ENCODE measurements at regions not wholly inside any gene's neighbourhood (a gene's known extent, or its start where the extent isn't known, plus 50 kb on each side); places are given as distances from the start of the nearest gene placed in this dataset.

DNA sequence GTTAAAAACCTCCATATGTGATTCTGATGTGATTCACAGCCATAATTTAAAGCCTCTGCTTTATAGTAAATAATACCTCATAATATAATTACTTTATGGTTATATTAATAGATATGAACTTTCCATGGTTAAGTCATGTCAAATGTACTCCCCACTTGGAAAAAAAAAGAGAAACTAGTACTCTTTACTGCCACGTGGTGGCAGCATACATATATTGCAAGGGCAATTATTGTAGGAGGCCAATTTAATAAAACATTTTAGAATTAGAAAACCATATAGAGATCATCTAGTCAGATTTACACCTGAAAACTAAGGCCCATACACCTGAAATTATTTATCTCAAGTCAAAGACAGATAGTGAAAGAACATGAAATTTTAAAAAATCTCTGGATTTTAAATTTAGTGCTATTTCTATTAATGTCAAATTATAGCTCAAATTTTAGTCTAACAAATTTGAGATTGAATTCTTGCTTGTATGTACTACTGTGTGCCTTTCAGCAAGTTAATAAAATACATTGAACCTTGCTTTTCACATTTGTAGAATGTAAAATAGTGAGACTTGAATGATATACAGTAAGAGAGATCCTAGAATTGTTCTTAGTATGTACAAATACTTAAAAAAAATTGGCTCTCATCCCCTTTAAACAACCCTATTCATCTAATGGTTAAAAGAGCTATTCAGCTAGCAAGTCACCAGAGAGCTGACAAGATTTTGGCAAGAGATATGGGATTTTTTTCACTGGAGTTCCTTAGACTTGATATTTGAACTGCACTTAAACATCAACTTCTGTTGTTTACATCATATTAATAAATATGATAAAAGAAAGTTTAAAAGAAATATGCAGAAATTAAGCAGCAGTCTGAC lies 603.8 kb downstream of the TLE4 start:
- TF ChIP-seq RAD21 (IDR thresholded peaks at IDR 0.05 in 1 of 2, conservative IDR thresholded peaks at IDR 0.05 in 1 of 2; ENCODE audit: low read depth in 2 of 2, low read length in 2 of 2) (peak; percentile 63 to 66), RXRA (IDR thresholded peaks at IDR 0.05; ENCODE audit: insufficient read depth, low read depth, low read length) (no peak), YY1 (IDR thresholded peaks at IDR 0.05; ENCODE audit: low read depth, low read length) (no peak), GABPA (IDR thresholded peaks at IDR 0.05; ENCODE audit: borderline replicate concordance, insufficient read depth, low read length) (no peak), EGR1 (IDR thresholded peaks at IDR 0.05; ENCODE audit: borderline replicate concordance, low read depth, low read length) (no peak)
- TF ChIP-seq, protein P1, sequence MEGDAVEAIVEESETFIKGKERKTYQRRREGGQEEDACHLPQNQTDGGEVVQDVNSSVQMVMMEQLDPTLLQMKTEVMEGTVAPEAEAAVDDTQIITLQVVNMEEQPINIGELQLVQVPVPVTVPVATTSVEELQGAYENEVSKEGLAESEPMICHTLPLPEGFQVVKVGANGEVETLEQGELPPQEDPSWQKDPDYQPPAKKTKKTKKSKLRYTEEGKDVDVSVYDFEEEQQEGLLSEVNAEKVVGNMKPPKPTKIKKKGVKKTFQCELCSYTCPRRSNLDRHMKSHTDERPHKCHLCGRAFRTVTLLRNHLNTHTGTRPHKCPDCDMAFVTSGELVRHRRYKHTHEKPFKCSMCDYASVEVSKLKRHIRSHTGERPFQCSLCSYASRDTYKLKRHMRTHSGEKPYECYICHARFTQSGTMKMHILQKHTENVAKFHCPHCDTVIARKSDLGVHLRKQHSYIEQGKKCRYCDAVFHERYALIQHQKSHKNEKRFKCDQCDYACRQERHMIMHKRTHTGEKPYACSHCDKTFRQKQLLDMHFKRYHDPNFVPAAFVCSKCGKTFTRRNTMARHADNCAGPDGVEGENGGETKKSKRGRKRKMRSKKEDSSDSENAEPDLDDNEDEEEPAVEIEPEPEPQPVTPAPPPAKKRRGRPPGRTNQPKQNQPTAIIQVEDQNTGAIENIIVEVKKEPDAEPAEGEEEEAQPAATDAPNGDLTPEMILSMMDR (IDR thresholded peaks at IDR 0.05; ENCODE audit: control extremely low read depth in 1 of 3, insufficient read depth in 1 of 3, low read depth in 1 of 3, low read length in 3 of 3), result peak in 2 of 3 experiments; percentile 28 to 34; a peak in 2 of 4 replicates
- no peak overlapping the region for H2BK15ac ChIP-seq (ENCODE audit: low read length)
- no peak overlapping the region for H3K14ac ChIP-seq (ENCODE audit: insufficient read length)
- H2BK12ac ChIP-seq (ENCODE audit: low read depth, low read length), result no peak overlapping the region
- no peak overlapping the region for H3K4ac ChIP-seq (replicated peaks; ENCODE audit: insufficient read length, low read depth, low read length)
- ChIA-PET POLR2A (ENCODE audit: partially characterized antibody) (no interaction called here), CTCF (ENCODE audit: partially characterized antibody) (interaction anchor here (0.5 to 1.7 kb wide), 23 partner anchors 9 to 1351 kb away, joined by 3 to 14 read pairs (median 4); no protein-coding TSS in a partner anchor)
- H3K4me2 ChIP-seq (ENCODE audit: insufficient read depth in 1 of 2, low read depth in 2 of 2, low read length in 2 of 2), result no peak overlapping the region
- no peak overlapping the region for H4K91ac ChIP-seq (replicated peaks; ENCODE audit: insufficient read length, low read length)
- DNase-seq (ENCODE audit: low read depth in 1 of 2, low spot score in 2 of 2), result no peak
- no peak overlapping the region for H4K5ac ChIP-seq (ENCODE audit: insufficient read length, low read depth, low read length)
- no peak overlapping the region for H3K23ac ChIP-seq (ENCODE audit: insufficient read length)
- H2BK20ac ChIP-seq (ENCODE audit: low read length), result no peak overlapping the region
- H4K20me1 ChIP-seq (replicated peaks in 1 of 2; ENCODE audit: control insufficient read depth in 1 of 2, insufficient read depth in 2 of 2, low read length in 2 of 2), result no peaks in the 10 kb centered on the region
- no peak overlapping the region for H2BK120ac ChIP-seq (replicated peaks; ENCODE audit: low read depth, low read length)
- H3K4me1 ChIP-seq (replicated peaks in 1 of 4; ENCODE audit: control insufficient read depth in 3 of 4, insufficient read depth in 4 of 4, low read length in 3 of 4), result no peaks in the 10 kb centered on the region
- H3K27ac ChIP-seq (ENCODE audit: low read depth, low read length), result no peak overlapping the region
- no peak overlapping the region for H3K18ac ChIP-seq (ENCODE audit: extremely low read depth, low read length)
- H2AFZ ChIP-seq (ENCODE audit: low read length), result no peak overlapping the region
- no peak overlapping the region for H2BK5ac ChIP-seq (ENCODE audit: low read depth, low read length)
- H3K79me2 ChIP-seq (ENCODE audit: control insufficient read depth in 1 of 2, insufficient read depth in 2 of 2, low read length in 2 of 2), result no peaks in the 10 kb centered on the region
- peaks cover 6 to 7% of the 10 kb centered on the region in 2 experiments; a peak in 2 of 4 replicates for H3K9me3 ChIP-seq (ENCODE audit: insufficient read depth in 2 of 2, low read depth in 1 of 2, low read length in 1 of 2)
- H3K27me3 ChIP-seq (replicated peaks in 1 of 4; ENCODE audit: control insufficient read depth in 3 of 4, extremely low read depth in 1 of 4, insufficient read depth in 3 of 4, low read length in 3 of 4), result no peaks in the 10 kb centered on the region
- no peaks in the 10 kb centered on the region for H3K79me1 ChIP-seq (ENCODE audit: low read depth, low read length)
- no peak overlapping the region for H4K8ac ChIP-seq (ENCODE audit: extremely low read depth, insufficient read depth, low read length)
- 0% methylated on average over 1 of the region's 1 CpG; no CpG with 5 or more reads in 1 of the 2 experiments for WGBS, 2 experiments (ENCODE audit: extremely low coverage in 1 of 2, insufficient coverage in 1 of 2, insufficient read length in 1 of 2, insufficient replicate concordance in 2 of 2, low coverage in 1 of 2, low lambda C conversion rate in 2 of 2, missing lambda C conversion rate in 1 of 2)
- no peak overlapping the region for H3K9ac ChIP-seq (replicated peaks in 1 of 4; ENCODE audit: extremely low read depth in 1 of 4, low read depth in 3 of 4, low read length in 3 of 4)
- no peak overlapping the region for H3K4me3 ChIP-seq (ENCODE audit: extremely low read depth in 1 of 4, insufficient read depth in 2 of 4, low read depth in 3 of 4, low read length in 4 of 4)
- peaks cover 0 to 2% (median 0%) of the 10 kb centered on the region in 4 experiments; a peak in 1 of 8 replicates for H3K36me3 ChIP-seq (ENCODE audit: control insufficient read depth in 2 of 4, insufficient read depth in 4 of 4, low read length in 3 of 4)
- H2AK5ac ChIP-seq (ENCODE audit: low read depth, low read length), result no peak overlapping the region
- FAIRE-seq, result no peak
- H3K56ac ChIP-seq (replicated peaks; ENCODE audit: insufficient read length, low read depth, low read length), result no peak overlapping the region
- H3K23me2 ChIP-seq (ENCODE audit: low read depth, low read length), result no peaks in the 10 kb centered on the region
